ENCODE measurements at regions not wholly inside any gene's neighbourhood (a gene's known extent, or its start where the extent isn't known, plus 50 kb on each side); places are given as distances from the start of the nearest gene placed in this dataset.
"Not testable (repeated sequence)": the region's sequence is repeated elsewhere in the genome, so short reads cannot be mapped to it uniquely, and the experiment has no call there.

DNA sequence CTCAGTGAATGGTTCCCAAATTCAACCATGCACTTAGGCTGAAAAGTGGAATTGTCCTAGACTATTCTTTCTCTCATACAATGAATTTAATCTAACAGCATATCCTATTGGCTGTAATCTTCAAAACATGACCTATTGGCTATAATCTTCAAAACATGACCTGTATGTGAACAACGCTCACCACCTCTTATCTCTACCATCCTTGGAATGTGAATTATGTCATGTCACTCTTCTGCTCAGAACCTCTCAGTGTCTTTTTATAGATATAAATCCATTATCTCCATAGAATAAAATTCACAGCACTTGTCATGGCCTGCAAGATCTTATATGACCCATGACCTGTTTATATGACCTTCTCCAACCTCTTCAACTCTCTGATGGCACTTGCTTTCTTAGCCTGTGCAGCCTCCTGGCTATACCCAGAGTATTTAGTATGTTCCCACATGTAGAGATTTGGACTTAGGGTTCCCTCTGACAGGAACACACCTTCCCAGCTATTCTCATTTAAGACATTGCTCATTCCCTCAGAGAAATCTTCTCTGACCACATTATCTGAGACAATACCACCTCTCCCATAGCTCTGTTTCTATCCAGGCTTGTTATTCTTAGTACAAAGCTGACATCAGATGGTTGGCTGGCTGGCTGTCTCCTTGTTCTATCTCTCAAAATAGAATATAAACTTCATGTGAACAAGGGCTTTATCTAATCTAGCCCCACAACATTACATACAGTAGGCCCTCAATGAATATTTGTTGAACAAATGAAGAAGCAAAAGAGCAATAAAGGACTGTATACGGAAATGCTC, 275.0 kb upstream of the PREP start:
- intact Hi-C loops (cut with micrococcal nuclease), result no loop called here

DNA sequence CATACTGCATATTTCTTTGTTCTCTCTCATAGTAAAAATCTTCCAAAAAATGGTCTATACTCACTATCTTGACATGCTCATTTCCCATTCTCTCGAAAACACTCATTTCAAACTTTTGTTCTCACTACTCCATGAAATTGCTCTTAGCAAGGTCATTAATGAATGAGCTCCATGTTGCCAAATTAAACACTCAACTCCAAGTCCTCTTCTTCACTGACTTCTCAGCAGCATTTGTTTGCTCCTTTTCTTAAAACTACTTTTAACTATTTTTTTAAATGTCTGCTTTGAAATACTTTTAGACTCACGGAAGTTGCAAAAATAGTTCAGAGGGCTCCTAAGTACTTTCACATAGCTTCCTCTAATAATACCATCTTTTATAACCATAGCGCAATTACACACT, 274.0 kb upstream of the PREP start:
- intact Hi-C loops (cut with micrococcal nuclease), result no loop called here

DNA sequence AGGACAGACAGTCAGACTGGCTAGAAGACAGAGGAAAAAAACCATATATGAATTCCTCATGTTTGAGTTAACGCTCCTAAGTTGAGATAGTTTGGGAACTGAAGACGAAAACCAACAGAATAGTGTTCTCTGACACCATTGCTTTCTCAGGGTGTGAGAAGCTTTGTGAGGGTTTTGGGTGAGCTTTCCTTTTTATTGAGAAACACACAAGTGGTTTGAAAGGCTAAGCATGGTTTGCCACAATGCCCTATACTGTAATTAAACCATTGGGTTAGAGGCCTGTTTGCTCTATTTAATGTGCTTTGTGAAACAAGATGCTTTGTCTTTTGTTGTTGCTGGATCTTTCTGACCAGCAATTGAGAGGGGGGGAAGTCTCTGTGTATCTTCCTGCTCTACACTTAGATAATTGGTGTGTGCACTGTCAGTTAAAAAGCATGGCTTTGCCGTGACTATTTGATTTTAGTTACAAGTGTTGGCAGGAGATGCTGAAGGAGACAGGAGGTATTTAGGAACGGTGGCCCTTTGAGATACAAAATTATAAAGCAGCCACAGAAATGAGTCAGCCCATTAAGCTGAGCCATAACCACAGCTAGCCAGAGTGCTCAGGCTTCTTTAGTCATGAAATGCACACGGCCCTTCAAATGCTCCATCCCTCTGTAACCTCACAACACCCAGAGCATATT, 273.0 kb upstream of the PREP start:
- intact Hi-C loops (cut with micrococcal nuclease), result no loop called here

DNA sequence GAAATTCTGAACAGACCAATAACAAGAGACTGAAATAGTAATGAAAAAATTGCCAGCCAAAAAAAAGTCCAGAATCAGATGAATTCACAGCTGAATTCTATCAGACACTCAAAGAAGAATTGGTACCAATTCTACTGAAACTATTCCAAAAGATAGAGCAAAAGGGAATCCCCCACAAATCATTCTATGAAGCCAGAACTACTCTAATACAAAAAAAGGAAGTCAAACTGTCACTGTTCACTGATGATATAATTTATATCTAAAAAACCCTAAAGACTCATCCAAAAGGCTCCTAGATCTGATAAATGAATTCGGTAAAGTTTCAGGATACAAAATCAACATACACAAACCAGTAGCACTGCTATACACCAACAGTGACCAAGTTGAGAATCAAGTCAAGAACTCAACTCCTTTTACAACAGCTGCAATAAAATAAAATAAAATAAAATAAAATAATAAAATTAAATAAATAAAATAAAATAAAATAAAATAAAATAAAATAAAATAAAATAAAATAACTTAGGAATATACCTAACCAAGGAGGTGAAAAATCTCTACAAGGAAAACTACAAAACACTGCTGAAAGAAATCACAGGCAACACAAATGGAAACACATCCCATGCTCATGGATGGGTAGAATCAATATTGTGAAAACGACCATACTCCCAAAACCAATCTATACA, 270.1 kb upstream of the PREP start:
- intact Hi-C loops (cut with micrococcal nuclease), result not testable (repeated sequence)

DNA sequence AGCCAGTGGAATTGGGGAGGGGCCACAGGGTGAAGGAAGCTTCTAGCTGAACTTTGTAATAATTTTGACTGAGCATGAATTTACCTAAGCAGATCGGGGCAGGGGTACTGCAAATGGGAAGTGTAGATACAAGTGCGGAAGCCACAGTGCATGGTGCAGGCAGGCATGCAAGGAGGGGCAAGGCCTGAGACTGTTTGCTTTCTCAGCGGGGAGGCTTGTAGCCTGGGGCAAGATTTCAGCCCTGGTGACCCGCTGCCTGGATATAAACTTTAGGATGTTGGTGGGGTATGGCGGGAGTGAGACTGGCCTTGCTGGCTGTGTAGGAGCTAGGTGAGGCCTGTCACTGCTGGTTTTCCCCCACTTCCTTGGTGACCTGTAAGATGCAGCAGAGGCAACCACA, 266.4 kb upstream of the PREP start:
- intact Hi-C loops (cut with micrococcal nuclease), result no loop called here

DNA sequence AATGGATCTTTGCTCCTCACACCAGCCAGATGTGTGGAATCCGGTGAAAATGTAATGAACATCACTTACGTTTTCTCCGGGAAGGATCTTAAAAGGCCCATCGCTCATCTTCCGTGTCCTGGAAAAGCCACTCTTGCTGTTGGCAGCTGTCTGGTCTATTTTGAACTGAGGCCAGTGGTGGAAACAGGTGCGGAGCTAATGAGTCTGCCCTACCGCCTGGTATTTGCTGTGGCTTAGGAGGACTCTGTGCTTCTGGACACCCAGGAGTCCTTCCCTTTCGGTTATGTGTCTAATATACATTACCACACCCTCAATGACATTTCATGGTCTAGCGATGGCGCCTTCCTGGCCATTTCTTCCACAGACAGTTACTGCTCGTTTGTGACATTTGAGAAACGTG, 264.2 kb upstream of the PREP start:
- intact Hi-C loops (cut with micrococcal nuclease), result no loop called here

DNA sequence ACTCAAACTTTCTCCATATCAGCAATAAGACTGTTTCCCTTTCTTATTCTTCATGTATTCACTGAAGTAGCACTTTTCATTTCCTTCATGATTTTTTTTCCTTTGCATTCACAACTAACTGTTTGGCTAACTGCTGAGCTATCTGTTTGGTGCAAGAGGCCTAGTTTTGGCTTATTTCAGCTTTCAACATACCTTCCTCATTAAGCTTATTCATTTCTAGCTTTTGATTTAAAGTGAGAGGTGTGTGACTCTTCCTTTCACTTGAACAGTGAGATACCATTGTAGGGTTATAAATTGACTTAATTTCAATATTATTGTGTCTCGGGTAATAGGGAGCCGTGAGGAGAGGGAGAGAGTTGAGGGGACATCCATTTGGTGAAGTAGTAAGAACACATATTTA, 262.0 kb upstream of the PREP start:
- intact Hi-C loops (cut with micrococcal nuclease), result no loop called here

DNA sequence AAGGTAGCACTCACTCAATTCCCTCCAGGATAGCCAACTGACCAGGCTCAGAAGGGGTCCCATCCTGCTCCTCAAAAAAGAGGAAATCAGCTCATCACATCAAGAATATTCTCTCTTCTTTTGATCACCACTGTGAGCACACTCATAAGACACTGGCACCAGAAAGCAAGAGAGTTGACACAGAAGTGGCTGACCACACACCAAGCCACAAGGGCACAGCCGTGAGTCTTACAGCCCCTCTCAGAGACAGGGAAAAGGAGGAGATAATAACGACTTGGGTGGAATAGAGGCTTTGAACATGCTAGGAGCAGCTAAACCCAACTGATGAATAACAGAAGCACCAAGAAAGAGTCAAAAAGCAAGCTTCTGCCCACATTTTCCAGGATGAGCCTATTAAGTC, 249.1 kb upstream of the PREP start:
- intact Hi-C loops (cut with micrococcal nuclease), result no loop called here

DNA sequence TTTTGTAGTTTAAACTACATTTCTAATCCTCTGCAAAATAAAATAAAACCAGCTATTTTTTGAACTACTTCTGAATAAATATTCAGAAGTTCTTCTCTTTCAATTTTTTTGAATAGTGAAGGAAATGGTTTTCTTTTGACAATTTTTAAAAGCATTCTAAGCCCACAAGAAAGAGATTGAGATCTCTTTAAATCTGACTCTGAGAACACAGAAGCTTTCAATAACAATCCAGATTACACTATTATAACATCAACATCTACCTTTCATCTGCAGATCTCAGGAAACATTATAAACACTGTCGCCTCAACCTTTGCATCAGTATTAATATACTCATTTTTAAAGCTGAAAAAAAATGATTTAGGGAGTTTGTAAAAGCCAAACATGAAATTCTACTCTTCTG, 247.5 kb upstream of the PREP start:
- intact Hi-C loops (cut with micrococcal nuclease), result no loop called here

DNA sequence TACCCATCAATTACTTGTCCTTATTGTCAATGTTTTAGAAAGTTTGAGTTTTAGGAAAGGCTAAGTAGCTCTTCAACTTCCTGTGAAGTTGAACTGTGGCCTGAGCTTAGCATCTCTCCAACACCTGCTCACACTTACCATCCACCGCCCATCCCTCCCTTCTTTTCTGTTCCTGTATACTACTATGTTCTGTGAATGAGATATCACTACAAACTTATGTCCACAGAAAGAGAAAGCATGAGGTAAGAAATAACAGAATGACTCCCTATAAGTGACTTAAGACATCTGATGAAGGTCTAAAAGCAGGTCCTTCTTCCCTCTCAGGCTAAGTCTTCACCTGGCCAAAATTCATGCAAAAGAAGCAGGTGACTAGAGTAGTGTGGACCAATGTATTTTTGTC, 246.3 kb upstream of the PREP start:
- intact Hi-C loops (cut with micrococcal nuclease), result loop anchor here (5.0 kb wide), 3 partner anchors 78 to 873 kb away; no protein-coding TSS in a partner anchor

DNA sequence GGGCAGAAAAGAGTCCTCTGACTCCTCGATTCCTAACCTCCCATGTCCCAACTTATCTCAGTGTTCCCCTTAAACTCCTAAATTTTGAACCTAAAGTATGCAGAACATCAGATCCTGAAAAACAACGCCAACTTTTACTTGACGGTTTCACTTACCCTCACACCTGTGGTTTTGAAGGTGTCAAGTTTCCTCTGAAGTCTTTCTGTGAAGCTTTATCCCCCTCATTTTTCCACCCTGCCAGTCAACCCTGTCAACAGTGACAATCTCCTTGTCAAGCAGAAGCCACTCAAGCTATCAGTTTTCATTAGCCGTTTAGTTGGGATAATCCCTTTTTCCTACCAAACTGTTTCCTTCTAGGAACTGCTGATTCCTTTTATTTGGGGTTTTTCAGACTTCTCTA, 245.4 kb upstream of the PREP start:
- intact Hi-C loops (cut with micrococcal nuclease), result loop anchor here (5.0 kb wide), 3 partner anchors 79 to 874 kb away; no protein-coding TSS in a partner anchor

DNA sequence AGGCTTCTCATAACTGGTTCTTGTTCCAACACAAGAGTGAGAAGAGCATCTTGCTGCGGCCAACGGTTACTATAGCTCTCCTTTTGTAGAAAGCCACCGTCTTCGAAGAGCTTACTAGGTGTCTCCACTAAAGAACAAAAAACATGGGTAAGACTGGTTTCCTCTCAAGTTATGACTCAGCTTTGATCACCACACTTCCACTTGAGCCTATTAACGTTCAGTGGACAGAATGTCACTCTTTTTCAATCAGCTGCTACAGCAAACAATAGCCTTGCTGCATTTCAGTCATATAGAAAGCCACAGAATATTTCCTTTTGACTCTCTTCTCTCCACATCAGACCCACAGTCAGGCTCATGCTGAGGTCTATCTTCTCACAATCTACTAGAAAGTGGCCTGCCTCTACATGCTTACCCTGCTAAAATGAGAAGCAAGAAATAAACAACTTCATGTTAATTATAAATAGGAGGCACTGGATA, 243.5 kb upstream of the PREP start:
- intact Hi-C loops (cut with micrococcal nuclease), result loop anchor here (1.0 to 5.0 kb wide), 12 partner anchors 20 to 876 kb away; no protein-coding TSS in a partner anchor

DNA sequence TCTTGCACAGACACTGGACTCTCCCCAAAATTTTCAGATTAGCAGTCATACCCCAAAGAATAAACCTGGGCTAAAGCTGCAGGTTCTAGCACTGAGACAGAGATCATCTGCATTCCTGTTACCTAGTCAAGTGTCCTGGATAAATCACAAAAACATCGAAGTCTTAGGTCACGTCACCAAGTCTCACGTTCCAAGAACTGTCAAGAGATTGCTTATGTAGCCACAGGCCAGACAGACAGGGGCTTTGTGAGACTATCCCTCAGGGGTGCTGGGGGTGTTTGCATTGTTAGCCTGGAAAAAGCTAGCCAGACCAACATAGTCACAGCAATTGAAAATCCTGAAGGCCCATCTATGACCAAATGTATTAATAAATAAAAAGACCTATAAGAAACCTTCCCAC, 243.1 kb upstream of the PREP start:
- intact Hi-C loops (cut with micrococcal nuclease), result loop anchor here (1.0 to 5.0 kb wide), 12 partner anchors 19 to 876 kb away; no protein-coding TSS in a partner anchor

DNA sequence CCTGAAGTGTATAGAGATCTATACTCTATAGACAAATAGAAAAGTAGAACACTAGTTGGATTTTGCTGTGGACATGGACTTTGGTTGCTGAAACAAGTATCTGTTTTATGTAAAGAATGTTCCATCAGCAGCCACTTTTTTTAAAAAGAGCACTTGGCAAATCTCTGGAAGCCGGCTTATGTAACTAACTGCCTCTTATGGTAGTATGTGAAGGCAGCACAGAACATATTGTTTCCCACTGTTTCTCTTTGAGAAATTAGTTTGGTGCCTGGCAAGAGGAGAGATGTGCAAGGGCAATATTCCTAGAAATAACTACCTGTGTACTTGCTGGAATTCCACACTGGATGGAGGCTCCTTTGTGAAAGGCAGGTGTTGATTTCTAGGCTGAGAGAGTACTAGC, 242.3 kb upstream of the PREP start:
- intact Hi-C loops (cut with micrococcal nuclease), result loop anchor here (5.0 kb wide), 3 partner anchors 82 to 877 kb away; no protein-coding TSS in a partner anchor

DNA sequence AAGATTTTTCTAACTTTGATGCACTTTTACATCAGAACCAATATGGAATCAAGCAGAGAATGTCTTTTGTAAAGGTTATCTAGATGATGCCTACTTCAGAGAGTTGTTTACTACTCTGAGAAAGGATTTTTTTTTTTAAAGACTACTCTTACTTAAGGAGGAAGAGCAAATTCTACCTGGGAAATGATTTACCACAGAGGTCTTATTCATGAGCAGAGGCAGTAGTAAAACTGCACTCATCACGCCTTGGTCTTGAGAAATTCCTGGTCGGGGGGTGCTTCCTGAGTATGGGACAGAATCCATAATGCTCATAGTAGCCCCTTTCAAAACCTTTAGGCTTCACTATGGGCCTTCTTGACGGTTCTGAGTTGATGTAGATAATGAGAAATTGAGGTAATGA, 241.8 kb upstream of the PREP start:
- intact Hi-C loops (cut with micrococcal nuclease), result loop anchor here (5.0 kb wide), 3 partner anchors 83 to 878 kb away; no protein-coding TSS in a partner anchor

DNA sequence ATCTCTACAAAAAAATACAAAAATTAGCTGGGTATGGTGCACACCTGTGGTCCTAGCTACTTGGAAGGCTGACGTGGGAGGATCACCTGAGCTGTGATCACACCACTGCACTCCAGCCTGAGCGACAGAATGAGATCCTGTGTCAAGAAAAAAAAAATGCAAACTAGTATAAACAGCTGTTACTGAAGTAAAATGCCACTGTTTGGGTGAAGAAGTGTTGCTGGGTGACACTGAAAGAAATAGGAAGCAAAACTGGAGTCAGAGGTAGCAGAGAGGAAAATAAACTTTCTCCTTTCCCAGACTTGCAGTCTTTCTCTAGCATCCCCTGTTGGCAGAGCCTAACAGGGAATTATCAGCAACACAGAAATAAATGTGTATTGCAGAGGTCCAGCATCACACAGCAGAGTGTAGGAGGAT, 241.2 kb upstream of the PREP start:
- intact Hi-C loops (cut with micrococcal nuclease), result no loop called here

DNA sequence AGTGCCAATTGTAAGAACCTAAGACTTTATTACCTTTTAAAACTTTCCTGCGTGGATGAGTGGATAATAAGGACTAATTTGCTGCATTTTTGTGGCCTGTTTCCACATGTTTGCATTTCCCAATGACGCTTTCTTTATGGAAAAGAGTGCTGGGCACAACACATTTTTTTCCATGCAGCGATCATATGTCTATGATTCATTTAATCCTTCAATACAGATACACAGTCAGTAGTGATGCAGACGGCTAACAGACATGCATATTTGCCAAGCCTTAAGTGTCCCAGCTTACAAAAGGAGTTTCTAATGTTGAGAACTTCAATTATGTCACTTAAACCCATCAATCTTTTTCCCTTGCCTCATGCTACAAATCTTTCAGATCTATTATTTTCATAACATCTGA, 239.8 kb upstream of the PREP start:
- intact Hi-C loops (cut with micrococcal nuclease), result no loop called here

DNA sequence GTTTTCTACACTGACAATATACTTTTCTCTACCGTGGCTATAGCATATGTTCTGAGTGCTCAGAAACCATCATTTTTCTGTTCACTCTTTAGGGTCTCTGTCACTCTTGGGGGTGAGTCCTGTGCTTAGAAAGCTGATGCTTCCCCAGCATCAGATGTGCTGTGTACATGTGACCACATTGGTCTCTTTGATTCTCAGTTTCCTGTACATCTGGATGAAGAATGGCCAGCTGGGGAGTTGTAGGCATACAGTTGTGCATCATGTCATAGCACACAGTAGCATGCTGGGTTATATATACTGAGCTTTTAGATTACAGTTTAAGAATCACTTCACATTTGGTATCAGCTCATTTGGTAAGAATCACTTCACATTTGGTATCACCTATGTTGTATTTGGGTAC, 238.6 kb upstream of the PREP start:
- intact Hi-C loops (cut with micrococcal nuclease), result no loop called here

DNA sequence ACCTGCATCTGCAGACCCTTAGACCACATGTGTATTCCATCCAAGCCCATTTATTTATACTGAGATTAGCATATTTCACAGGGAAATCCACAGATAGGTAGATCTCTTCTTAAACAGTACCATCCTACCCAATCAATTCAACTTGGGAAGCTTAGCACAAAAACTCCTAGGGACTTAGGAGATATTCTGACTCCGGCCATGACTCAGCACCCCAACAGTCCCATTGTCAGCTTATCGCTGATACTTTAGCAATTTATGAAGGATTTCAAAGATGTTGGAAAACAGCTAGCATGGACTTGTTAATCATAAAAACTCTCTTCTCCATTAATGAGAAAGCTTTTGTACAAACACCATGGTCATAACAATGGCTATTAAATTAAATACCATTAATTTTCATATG, 236.2 kb upstream of the PREP start:
- intact Hi-C loops (cut with micrococcal nuclease), result no loop called here

DNA sequence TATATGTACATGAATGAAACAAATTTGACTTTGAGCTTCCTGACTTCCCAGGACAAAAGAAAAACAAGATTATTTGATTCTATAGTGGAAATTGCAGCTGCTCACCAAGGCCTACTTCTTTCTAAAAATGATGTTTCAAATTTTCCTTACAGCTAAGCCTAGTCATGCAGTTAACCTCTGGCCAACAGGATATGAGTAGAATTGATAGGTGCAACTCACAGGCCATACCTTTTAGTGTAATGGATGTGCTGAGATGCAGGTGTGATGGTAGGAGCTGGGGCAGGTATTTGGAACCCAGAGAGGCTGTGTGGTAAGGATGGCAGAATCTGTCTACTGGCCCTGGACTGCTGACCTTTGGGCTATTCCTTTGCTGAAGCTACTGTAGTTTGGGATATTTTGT, 230.9 kb upstream of the PREP start:
- intact Hi-C loops (cut with micrococcal nuclease), result no loop called here

DNA sequence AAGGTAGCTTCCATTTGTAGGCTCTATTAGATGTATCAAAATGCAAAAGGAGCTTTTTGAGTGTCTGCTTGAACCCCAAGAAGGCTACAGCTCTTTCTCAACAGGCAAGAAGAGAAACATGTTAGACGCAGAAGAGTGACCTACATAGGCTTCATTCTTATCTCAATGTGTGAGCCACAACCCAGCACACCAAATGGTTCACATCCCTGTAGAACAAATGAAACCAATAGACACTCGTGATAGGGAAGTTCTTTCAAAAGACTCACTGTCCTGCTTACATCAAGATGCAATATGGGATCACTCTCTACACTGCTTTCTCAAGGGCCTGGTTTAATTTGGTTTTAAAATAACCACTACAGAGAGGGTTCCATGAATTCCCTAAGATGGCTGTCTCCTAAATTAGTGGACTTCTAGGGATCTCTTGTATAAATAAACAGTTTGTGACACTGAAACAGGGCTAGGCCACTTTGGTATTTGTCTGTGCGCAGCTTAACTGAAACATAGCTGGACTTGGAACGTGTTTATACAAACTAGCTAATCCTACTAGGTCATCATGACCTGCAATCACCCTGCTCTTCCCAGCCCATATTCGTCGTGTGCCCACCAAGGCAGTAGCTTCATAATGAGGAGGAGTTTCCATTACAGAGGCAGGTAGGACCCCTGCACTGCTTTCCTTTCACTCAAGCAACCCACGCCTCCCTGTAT, 225.4 kb upstream of the PREP start:
- intact Hi-C loops (cut with micrococcal nuclease), result no loop called here
